GM21825 (cell line): ENCODE measurements at regions not wholly inside any gene's neighbourhood (a gene's known extent, or its start where the extent isn't known, plus 50 kb on each side); places are given as distances from the start of the nearest gene placed in this dataset.
"Not testable (repeated sequence)": the region's sequence is repeated elsewhere in the genome, so short reads cannot be mapped to it uniquely, and the experiment has no call there.

Experiments
- ATAC-seq: cut with Tn5 transposase; IDR thresholded peaks from one replicate; pipeline ENCODE4 v1.9.1; 2021; ENCODE audit warnings: mild to moderate bottlenecking, moderate library complexity; ENCODE audit not compliant: unreplicated experiment

DNA sequence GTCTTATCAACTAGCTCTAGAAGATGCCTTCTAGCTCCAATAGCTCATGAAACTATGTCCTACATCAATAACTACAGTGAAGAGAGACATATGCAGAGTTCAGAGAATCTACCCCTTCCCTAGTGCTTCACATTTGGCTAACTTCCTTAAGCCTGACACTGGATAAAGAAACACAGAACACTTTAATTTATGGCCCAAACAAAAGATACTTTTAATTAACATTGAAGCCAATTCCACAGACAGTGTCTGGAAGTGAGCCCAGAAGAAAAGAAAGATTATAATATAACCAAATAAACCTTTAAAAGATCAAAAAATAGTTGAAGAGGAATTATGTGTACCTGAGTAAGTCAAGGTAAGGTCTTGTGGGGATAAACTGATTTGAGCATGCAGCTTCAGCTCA lies 255.2 kb downstream of the C11orf87 start:
- no peak for ATAC-seq

GRCh38 chr11:109677876-109678275 lies 255.9 kb downstream of the C11orf87 start:
- no peak for ATAC-seq

DNA sequence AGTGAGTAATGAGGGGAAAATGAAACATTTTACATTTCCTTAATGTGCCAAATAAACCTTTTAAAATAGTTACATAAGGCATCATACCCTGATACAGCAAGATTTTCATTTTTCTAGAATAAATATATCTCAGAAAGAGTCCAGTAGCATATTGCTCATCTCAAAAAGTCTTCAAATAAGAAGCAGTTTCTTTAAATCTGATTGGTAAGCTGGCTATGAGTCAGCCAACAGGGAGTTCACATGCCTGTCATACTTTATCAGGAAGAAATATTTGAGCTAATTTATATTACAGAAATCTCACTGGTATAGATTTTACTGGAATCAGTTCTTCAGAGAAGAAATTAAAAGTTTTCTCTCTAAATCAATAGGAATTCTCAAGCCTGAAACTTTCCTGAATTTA lies 258.1 kb downstream of the C11orf87 start:
- no peak for ATAC-seq

DNA sequence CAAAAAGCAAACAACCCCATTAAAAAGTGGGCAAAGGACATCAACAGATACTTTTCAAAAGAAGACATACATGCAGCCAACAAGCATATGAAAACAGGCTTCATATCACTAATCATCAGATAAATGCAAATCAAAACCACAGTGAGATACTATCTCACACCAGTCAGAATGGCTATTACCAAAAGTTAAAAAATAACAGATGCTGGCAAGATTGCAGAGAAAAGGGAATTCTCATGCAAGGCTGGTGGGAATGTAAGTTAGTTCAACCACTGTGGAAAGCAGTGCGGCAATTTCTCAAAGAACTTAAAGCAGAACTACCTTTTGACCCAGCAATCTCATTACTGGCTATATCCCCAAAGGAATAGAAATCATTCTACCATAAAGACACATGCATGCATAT lies 260.8 kb downstream of the C11orf87 start:
- not testable (repeated sequence) for ATAC-seq

DNA sequence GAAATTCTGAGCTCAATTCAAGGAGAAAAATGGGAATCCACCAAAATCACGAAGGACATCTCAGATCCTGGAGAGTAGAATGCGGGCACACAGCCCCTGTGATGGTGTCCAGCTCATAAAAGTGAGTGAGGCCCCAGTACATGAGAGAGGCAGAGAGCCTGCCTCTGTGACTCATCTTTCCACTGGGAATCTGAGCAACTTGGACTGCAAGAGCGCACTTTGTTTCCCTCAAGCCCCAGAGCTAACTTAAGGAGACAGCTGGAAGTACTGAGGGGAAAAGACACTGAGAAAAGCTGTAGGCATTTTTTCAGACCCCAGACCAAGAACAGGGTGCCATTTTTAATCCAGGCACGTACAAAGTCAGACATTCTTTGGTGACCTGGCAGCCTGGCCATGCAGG lies 273.7 kb downstream of the C11orf87 start:
- no peak for ATAC-seq

DNA sequence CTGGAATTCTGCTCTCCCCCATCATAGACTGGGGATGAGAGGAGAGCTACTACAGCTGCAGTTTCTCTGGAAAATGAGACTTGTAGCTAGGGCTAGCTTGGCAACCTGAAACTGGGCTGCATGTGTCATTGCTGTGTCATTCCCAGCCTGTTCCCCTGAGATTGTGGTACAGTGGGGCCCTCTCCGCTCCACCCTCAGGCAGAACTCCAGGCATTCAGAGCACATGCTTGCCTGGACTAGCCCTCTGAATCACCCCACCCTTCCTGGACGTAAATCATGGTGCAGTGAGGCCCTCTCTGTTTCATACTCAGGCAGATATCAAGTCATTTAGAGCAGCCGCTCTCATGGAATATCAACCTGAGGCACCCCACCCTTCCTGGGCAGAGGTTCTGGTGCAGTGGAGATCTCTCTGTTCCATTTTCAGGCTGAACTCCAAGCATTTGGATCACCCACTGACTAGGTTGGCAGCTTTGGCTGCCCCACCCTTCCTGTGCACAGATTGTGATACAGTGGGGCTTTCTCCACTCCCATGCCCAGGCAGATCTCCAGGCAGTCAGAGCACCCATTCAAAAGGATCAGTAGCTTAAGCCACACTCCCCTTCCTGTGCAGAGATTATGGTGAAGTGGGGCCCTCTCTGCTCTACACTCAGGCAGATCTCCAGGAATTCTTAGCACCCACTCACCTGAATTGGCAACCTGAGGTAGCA lies 274.4 kb downstream of the C11orf87 start:
- ATAC-seq: no peak

- ATAC-seq: peak; percentile 88
Observed at GRCh38 chr11:109697140-109697843, 275.3 kb downstream of the C11orf87 start.

- no peak for ATAC-seq
Observed at GRCh38 chr11:109698237-109698636, 276.2 kb downstream of the C11orf87 start.

DNA sequence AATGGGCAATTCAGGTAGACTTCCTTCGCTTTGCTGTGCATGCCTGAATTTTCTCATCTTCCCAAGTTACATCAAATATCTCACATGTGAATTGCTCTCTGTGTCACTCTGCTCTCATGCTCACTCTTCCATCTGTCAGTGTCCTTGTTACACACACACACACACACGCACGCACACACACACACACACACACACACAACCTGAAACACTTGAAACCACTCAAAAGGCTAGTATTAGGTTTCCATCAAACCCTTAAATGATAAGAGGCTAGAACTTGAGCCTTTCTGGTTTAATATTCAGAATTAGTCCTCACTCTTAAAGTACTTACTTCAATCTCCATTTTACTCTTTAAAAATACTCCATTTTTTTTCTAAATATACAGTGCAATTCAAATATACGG lies 282.4 kb downstream of the C11orf87 start:
- no peak for ATAC-seq

- ATAC-seq: no peak
Observed at GRCh38 chr11:109706945-109707344, 285.0 kb downstream of the C11orf87 start.

GRCh38 chr11:109707411-109707810 lies 285.4 kb downstream of the C11orf87 start:
- ATAC-seq: no peak

DNA sequence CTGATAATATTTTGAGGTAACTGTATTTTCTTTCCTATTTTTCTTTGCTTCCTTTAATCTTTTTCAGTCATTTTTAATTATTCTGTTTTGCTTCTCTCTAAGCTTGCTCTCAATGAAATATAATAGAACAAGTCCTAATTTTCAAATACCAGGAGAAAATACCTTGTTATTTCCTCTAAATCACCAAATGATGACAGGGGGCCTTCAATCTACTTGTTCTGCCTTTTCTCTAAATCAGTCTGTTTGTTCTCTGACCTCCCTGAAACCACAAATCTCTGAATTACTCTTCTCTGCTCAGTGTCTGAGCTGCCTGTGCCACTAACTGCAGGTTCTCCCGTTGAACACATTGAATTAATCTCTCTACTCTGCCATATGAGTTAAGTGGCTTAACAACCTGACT lies 286.2 kb downstream of the C11orf87 start:
- no peak for ATAC-seq

GRCh38 chr11:109714444-109714843 lies 292.5 kb downstream of the C11orf87 start:
- not testable (repeated sequence) for ATAC-seq

GRCh38 chr11:109715424-109715823 lies 293.4 kb downstream of the C11orf87 start:
- not testable (repeated sequence) for ATAC-seq

GRCh38 chr11:109726061-109726460 lies 304.1 kb downstream of the C11orf87 start:
- ATAC-seq: no peak

DNA sequence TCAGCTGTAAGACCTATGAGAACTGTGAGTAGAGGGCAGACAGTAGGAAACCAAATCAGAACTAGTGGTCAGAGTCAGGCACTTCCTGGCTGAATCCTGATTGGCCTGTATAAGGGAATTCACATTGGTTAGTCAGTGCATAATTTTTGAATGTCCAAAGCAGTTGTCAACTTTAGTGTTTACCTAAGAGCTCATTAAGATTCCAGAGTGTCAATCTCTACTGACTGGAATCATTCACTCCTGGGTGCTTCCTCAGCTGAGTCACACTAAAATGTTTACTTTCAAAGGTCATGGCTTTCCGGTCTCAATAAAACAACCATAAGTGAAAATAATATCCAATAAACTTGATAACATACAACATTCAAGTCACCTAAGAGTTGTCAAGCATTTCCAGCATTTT lies 306.1 kb downstream of the C11orf87 start:
- no peak for ATAC-seq

DNA sequence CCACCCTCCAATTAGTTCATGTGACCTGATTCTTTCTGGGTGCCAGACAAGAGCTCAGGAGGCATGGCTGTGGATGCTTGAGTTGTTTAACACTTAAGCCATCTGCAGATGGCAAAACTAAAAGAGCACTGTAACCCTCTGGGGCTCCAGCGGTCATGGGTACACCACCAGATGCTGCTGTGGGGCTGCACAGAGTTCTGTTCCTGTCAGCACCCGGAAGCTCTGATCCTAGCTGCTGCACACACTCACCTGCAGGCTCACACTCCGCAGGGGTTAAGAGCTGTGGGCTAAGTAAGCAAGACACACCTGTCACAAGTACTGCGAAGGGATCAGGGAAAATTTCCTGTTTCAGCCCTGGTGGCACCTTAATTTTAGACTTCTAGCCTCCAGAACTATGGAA lies 307.8 kb downstream of the C11orf87 start:
- no peak for ATAC-seq

GRCh38 chr11:109730669-109731068 lies 308.7 kb downstream of the C11orf87 start:
- no peak for ATAC-seq

DNA sequence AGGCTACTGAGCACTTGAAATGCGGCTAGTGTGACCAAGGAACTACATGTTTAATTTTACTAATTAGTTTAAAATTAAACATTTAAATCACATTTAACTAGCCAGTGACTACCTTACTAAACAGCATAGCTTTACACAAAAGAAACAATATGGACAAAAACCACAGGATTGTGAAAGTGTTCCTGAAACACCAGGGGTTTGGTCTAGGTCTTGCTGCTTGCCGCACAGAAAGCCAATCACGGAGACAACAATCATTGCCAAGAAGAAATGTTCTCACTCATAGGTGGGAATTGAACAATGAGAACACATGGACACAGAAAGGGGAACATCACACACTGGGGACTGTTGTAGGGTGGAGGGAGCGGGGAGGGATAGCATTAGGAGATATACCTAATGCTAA lies 309.5 kb downstream of the C11orf87 start:
- no peak for ATAC-seq

- ATAC-seq: no peak
Observed at GRCh38 chr11:109733245-109733644, 311.3 kb downstream of the C11orf87 start.

GRCh38 chr11:109734566-109734965 lies 312.6 kb downstream of the C11orf87 start:
- ATAC-seq: no peak

DNA sequence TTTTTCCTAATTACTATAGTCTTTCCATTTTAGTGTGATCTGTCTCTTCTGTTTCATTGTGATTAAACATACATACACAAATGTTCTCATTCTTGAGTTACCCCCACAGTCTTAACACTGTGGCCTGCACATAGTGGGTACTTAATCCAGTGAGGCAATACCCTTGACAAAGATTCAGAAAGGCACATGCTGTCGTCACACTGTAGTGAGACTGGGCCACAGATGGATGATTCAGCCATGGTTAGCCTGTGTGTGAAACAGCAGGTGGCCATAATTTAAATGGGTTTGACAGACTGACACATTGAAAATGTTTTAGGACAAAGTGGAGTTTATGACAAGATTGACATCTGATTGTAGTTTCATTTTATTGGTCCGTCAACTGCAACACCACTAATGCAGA lies 313.1 kb downstream of the C11orf87 start:
- no peak for ATAC-seq

GRCh38 chr11:109739379-109739778 lies 317.4 kb downstream of the C11orf87 start:
- ATAC-seq: no peak
